ENCODE measurements at regions not wholly inside any gene's neighbourhood (a gene's known extent, or its start where the extent isn't known, plus 50 kb on each side); places are given as distances from the start of the nearest gene placed in this dataset.

DNA sequence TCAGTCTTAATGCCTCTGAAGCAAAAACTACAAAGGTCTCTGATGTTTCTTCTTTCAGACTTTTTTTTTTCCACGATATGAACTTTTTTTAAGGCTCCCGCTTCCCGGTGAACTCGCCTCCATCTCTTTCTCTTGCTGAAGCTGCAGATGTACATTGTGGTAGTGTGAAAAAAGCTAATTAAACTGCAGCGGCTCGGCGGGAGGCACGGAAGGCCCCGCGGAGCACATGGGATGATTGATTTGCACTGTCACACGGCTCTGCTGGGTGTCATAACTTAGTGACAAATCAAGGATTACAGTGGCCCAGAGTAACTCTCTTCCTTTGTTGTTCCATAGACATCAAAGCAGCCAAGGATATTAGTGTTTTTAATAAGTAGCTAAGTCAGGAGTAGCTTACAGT is 196.3 kb downstream of the AXIN2 start:
- TF ChIP-seq, protein P1, sequence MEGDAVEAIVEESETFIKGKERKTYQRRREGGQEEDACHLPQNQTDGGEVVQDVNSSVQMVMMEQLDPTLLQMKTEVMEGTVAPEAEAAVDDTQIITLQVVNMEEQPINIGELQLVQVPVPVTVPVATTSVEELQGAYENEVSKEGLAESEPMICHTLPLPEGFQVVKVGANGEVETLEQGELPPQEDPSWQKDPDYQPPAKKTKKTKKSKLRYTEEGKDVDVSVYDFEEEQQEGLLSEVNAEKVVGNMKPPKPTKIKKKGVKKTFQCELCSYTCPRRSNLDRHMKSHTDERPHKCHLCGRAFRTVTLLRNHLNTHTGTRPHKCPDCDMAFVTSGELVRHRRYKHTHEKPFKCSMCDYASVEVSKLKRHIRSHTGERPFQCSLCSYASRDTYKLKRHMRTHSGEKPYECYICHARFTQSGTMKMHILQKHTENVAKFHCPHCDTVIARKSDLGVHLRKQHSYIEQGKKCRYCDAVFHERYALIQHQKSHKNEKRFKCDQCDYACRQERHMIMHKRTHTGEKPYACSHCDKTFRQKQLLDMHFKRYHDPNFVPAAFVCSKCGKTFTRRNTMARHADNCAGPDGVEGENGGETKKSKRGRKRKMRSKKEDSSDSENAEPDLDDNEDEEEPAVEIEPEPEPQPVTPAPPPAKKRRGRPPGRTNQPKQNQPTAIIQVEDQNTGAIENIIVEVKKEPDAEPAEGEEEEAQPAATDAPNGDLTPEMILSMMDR (IDR thresholded peaks at IDR 0.05) = no peak
- TF ChIP-seq POLR2A (IDR thresholded peaks at IDR 0.05) = no peak

All from ovary (tissue), 3 donors.